ENCODE measurements at regions not wholly inside any gene's neighbourhood (a gene's known extent, or its start where the extent isn't known, plus 50 kb on each side); places are given as distances from the start of the nearest gene placed in this dataset.

DNA sequence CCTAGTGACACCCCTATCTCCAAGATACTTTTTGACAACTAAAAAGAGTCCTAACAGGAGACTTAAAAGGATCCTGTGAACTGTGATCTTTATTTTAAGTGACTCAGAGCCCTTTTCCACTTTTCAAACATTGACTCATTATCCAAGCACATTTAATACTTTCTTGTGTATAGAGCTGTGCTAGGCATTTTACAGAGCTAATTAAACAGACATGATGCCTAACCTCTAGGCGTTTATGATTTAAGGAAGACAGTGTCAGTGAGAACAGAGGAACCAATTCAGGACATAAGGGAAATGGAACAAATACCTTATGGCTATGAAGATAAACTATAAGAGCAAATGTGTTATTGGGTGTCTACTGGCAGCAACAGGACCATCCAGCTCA, 282.6 kb downstream of the TPBG start:
- DNase-seq (ENCODE audit: low spot score) = no peak

DNA sequence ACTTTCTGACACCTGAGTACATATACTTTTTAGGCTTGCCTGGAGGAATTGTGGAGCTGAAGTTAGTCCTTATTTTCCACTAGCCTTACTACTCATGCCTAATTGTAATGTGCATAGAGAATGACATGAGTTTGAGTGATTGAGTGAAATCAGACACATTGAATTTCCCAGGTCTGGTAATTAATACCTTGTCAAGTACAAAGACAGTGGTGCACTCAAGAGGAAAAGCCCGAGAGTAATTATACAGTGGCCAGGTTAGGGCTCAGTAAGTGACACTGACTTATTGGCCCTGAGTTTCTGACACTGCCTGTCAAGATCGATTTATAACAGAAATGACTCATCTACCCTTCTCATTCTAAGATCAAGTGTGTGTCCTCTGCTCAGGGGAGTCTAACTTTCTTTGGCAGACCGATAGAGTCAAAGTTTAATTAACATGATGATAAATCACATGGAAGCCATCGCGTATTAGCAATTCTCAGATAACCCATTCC, 288.3 kb downstream of the TPBG start:
- DNase-seq (ENCODE audit: low spot score) = no peak

DNA sequence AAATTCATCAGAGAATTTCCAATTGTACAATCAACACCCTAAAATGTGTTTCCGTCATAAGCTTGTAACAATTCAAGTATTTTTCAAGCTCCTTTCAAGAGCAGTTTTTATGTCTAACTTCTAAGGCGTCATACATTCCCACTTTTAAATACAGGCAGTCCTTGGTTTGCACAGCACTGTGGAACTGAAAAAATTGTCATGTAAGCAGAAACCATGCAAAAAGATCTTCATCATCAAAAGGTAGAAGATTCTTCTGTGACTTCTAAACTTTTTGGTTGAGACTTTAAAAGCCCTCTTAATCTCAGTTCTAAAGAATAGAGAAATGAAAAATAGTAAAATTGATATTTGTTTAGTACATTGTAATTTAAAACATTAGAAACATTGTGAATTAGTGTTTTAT, 315.6 kb downstream of the TPBG start:
- no peak for DNase-seq (ENCODE audit: low spot score)

DNA sequence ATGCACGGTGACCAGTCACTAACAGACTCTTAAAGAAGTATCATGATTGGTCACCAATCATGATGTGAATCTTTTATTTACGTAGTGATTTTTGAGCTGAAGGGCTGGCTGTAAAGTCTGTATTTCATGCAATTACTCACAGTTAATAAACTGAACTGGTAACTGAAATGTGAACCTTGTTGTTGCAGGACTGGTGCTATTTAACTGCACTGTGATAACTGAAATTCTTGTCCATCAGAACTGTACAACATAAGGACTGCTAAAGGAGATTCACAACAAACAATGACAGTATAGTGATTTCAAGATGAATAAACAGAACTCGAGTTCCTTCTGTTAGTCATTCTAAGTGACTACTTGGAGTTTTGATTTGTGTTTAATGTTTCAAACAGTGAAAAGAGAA, 316.6 kb downstream of the TPBG start:
- DNase-seq (ENCODE audit: low spot score) = no peak

DNA sequence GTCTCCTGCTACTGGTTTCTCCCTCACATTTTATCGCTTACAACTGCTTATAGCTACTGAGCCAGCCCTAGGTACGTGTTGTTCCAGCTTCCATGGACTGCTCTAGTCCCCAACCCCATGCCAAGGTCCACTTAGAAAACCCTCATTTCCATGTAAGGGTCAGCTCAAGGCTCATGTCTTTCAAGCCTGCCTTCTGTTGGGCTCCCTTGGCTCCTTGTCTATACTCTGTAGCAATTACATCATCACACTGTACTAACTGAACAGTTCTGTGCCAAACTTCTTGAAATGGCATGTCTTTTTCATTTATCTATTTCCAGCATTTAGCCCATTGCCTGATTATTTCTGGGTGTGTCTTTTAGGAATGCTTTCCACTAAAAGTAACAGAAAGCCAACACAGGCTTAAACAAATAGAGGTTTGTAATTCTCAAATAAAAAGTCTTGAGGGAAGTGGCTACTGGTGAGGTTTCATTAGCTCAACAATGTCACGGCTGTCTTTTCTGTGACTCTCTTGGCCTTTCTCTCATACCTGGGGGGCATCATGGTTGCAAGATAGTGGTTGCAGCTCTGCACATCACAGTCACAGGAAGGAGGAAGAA, 317.6 kb downstream of the TPBG start:
- DNase-seq (ENCODE audit: low spot score) = no peak

DNA sequence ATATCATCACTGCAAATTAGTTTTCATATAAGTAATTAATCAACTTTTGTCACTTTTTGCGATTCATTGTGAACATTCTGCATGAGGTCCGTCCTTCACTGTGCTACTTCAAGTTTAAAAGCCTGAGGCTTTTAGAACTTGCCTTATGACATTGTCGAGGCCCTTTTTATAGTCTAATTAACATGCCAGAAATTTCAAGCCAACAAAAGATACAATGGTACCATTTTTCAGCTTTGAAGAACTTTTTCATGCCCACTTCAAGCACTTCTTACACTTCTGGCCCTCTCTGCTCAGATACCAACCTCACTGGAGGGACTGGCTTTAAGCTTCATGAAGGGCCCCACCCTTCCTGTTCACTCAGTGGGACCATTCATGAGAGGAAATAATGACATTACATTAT, 323.1 kb downstream of the TPBG start:
- DNase-seq (ENCODE audit: low spot score) = no peak

DNA sequence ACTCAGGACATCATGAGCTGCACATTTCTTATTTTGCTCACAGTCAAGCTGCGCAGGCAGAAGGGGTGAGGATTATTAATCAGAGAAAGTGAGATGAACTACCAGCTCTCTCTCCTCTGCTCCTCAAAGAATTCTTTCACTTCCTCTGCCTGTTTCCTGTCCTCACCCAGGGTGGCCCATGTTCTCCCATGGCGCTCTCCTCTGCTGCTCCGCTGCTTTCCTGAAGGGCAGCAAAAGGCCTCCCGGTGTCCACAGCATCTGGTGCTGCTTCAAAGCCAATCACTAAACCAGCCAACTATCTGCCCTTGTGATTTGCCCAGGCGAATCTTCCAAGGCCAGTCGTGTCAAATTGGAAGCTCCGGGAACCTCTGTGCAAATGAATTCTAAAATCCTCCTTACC, 324.2 kb downstream of the TPBG start:
- DNase-seq (ENCODE audit: low spot score) = no peak

DNA sequence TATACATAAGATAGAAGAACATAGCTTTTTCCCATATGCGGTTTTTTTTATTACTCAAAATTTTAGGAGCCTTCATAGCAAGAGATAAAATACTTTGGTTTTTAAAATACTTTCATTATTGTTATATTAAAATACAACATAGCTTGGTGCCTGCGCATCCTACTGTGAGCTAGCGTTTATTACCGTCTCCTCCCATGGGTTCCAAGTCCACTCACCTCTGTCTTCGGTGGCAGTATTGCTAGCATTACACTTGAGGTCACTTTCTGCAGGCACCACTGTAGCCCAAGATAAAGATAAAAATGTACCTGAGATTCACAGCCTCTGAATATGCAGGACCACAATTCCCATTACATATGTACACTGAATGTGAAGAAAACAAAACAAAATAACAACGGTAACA, 326.7 kb downstream of the TPBG start:
- no peak for DNase-seq (ENCODE audit: low spot score)

DNA sequence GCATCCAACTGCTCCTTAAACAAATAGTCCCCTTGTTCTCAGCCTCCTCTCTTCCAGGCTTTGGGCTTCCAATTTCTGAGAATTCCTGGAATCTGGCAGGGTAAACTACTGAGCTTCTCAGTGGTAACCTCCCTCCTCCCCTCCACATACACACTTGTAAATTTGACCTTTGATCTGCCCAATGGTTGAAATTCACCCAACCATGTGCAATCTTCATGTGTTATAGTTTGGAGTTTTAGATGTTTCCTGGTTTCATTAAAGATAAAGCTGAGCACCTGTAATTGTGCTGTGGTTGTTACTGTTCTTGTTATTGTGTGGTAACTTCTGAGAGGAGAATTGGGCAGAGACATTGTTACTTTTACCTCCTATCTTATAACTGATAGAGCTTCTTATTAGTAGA, 328.4 kb downstream of the TPBG start:
- no peak for DNase-seq (ENCODE audit: low spot score)

DNA sequence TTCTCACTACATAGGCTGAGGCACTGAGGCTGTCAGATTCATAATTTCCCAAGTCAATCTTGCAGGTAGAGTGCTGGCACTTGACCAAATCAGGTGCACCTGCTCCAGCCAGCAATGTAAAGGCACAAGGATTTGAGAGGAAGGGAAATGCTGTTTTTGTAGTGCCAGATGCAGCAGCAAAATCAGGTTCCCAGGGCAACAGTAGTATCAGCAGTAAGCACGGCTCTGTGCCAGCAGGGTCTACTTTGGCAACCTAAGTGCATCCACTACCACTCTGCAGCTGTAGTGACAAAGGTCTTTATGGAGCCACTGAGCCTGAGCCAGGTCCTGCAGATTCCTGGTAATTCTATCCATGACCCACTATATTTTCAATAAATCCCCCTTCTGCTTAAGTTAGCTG, 329.5 kb downstream of the TPBG start:
- no peak for DNase-seq (ENCODE audit: low spot score)

DNA sequence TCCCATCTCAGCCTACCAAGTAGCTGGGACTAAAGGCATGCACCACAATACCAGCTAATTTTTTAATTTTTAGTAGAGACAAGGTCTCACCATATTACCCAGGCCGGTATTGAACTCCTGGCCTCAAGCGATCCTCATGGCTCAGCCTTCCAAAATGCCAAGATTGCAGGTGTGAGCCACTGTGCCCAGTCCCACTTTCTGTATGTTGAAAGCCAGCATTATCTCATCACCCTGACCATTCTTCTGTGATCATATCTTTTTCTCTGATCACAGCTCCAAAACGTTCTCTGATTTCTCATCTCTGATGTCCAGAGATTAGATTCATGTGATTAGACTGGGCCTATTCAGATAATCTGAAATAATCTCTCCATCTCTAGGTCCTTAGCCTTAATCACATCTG, 337.7 kb downstream of the TPBG start:
- no peak for DNase-seq (ENCODE audit: low spot score)

DNA sequence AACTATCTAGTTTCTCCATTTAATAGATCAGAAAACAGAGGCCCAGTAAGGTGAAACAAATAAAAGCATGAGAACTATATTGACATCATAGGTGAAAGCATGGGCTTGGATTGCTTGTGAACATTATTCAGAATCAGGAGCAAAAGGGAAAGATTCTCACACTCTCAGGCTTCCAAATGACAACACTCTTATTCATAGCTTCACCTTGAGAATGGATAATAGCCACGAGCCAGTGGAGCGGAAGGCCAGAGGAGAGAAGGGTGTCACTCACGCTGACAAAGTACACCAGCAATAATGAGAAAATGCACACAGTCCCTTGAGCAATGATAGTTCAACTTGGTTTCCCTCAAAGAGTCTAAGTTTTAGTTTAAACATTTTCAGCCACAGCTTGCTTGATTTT, 339.0 kb downstream of the TPBG start:
- no peak for DNase-seq (ENCODE audit: low spot score)

DNA sequence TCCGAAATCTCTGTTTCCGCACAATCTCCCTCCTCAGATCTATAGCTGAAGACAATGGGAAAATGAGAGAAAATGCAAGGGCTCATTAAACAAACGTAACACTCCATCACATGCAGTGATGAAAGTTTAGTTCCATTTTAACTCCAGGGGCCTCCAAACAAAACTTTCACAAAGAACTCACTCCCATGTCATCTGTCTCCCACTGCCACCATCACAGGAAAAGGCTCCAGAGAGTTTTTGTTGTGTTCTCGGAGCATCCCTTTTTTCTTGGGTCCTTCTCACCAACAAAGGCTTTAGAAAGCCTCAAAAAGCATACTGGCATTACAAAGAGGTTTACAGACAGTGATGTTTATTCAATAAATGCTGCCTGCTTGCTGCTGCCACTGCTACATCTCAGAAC, 339.6 kb downstream of the TPBG start:
- DNase-seq (ENCODE audit: low spot score) = no peak

DNA sequence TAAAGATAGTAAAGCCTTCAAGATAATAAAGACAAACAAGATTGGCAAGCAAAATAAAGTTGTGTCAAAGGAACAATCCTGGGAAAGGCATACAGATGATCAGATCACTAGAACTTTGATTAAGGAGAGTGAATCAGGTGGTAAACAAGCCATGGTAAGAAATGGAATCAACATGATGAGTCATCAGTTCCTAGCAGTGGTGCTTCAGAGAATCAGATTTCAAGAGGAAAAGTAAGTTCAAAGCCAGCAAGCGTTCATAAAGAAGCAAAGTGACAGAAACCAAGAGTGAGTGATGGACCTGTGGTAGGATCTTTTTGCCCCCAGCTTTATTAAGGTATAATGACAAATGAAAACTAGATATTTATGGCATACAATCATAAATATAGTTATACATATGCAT, 340.4 kb downstream of the TPBG start:
- DNase-seq (ENCODE audit: low spot score) = peak; percentile 8

DNA sequence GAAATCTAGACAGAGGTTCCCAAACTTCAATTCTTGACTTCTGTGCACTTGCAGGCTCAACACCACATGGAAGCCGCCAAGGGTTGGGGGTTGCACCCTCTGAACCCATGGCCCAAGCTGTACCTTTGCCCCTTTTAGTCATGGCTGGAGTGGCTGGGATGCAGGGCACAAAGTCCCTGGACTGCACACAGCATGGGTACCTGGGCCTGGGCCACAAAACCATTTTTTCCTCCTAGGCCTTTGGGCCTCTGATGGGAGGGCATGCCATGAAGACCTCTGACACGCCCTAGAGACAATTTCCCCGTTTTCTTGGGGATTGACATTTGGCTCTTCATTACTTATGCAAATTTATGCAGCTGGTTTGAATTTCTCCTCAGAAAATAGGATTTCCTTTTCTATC, 342.0 kb downstream of the TPBG start:
- DNase-seq (ENCODE audit: low spot score) = no peak

DNA sequence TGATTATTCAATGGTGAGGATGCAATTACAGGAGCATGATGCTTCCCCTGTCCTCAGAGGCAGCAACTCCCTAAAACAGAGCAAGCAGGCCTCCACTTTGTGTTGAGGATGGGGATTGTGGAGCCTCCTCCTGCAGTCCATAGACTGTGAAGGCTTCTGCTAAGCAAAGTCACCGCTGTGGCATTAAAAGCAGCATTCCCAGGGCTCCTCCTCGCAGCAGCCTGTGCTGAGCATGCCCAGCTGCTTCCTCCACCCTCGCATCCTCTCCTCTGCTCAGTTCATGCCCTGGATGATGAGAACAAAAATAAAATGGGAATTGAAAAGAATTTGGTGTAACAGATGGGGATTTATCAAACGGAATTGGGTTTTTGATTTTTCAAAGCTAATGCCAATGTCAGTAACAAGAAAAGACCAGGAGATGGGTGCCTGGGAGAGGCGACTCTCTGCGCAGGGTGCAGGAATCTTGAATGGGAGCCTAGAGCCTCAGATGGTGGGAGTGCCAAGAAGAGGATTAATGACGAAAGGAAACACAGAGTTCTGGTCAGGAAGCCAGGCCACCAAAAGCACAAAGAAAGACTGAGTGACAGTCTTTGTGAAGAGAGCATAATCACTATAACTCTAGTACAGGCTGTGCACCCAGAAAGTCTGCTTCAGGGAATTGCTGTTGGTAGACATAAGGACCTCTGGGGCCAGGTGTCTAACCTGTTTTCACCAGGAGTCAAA, 347.6 kb downstream of the TPBG start:
- DNase-seq (ENCODE audit: low spot score) = no peak

DNA sequence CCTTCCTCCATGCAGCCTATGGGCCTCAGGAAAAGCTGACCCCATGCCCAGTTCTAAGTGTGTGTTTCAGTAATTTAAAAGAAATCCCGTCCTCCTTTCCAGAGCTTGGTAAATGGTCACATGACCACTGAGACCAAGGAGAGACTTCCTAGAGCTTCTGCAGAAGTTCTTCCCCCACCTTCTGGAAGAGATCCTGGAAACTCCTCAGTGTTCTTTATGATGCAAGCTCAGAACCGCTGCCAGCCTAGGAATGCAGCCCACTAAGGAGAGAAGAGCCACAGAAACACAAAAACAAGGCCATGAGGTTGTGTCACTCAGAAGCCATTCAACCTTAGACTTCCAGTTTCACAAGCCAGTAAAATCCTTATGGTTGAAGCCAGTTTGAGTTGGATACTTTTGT, 348.4 kb downstream of the TPBG start:
- DNase-seq (ENCODE audit: low spot score) = peak; percentile 21

DNA sequence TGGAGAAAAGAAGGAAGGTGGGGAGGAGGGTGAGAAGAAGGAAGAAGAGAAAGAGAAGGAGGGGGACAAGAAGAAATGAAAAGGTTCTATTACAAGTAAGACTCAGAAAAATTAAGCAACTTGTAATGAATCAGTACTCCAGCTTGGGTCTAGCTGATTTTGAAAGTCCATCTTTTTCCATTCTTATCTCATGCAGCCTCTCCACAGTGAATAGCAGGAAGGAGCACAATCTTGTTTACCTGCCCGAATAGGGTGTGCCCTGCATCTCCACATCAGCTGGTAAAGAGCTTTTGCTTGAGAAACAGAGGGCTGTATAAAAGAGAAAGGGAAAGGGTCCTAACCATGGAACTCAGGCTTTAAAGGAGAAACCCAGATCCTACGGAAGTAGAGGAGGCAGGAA, 348.8 kb downstream of the TPBG start:
- DNase-seq (ENCODE audit: low spot score) = no peak

DNA sequence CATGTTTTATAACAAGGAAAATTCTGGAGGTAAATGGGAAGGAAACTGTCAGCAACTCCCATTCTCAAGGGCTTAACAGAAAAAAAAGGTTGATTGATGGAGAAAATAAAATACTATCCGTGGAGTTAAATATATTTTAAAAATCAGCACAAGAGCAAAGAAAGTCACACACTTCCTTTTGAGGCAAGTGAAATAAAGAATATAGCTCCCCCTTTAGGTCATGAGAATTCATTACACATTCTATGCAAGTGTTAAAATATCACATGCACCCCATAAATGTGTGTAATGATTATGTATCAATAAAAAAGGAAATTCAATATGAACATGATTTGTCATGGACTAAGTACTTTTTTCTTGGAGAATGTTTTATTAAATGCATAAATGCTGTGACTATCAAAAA, 349.2 kb downstream of the TPBG start:
- no peak for DNase-seq (ENCODE audit: low spot score)

DNA sequence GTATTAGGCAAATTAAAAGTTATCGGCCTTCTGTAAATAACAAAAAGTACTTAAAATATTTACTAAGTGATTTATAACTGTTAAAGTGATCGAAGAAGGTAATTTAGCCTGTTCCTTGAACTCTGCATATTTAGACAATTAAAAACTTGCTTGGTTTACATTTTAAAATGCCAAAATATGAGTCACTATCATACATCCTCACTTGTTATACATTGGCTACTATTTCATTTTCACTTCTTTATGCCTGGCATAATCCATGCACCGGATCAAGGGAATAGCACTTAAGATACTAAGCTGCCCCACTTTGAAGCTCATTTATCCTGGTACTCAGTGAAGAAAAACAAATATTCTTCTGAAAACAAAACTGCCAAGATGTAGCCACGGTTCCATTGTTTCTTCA, 344.6 kb downstream of the UBE3D start:
- no peak for DNase-seq (ENCODE audit: low spot score)

DNA sequence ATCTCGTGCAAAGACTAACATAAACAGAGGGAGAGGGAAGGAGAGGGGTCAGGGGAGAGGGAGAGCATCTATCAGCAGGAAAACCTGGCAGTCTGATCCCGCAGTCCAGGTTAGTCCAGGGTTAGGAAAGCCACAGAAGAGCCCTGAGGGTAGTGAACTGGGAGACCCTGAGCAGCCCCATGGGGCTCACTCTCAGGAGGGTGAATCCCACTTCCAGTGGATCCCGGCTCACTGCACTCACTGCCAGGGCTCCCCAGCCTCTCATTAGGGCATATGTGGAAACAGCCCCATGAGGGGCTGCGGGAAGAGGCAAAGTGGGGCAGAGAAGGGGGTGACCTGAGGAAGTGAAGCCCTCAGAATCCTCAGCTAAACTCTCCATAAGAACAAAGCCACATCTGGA, 329.9 kb downstream of the UBE3D start:
- no peak for DNase-seq (ENCODE audit: low spot score)

DNA sequence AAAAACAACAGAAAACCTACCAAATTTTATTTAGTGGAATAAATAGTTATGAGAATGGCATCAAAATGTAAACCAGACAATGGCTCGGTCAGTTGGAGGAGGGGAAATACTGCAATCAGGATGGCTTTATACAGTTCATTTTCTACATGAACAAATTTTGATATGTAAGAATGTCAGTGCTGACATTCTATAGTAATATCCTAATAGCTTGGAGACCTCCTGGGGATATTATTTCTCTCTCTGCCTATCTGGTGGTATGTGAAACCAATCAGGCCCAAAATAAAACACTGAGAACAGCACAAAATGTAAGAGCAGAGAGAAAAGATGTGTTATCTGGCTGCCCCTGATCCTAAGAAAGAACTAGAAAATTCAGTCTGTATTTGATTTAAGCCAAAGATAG, 327.7 kb downstream of the UBE3D start:
- DNase-seq (ENCODE audit: low spot score) = no peak

DNA sequence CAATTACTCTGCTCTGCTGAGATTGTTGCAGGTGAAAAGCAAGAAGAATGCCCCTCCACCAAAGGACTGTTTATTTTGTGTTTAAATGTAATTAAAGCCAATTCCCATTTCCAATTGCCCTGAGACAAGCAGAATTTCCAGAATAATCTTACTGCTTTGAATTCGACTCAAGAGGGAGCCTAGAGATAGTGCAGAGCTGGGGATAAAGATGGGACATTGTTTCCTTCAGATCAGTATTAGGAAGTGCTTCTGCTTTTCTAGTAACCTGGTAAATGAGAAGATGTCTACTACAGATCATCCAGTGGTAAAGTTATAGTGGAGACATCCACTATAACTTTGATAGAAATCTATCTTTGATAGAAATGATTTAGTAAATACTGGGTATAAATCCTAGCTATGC, 326.9 kb downstream of the UBE3D start:
- DNase-seq (ENCODE audit: low spot score) = no peak

DNA sequence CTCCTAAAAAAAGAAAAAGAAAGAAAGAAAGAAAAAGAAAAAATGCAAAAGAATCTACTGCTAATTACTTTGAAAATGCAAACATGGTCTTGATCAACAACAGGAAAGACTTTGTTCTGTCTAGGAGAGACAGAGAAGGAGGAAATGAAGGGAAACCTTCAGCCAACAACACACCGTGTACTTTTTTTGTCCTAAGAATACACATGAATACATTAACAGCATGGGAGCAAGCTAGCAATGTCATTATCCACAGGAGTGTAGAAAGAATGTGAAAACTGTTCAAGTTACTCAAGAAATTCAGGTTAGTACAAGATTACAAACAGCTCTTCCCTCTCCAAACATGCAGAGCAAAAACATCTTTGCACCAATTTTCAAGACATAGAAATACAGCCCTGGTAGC, 326.3 kb downstream of the UBE3D start:
- DNase-seq (ENCODE audit: low spot score) = no peak

Measured in H4 (cell line).